CD4-positive, alpha-beta T cell treated with Interleukin-15 for 1 hour (primary cell): ENCODE measurements at regions not wholly inside any gene's neighbourhood (a gene's known extent, or its start where the extent isn't known, plus 50 kb on each side); places are given as distances from the start of the nearest gene placed in this dataset.
A peak's percentile ranks its signal among the peaks of the same experiment; 100 is the strongest.
"Not testable (repeated sequence)": the region's sequence is repeated elsewhere in the genome, so short reads cannot be mapped to it uniquely, and the experiment has no call there.

Experiments
- DNase-seq: peaks from one replicate; pipeline ENCODE4 v3.0.0-alpha.2; 2020

- DNase-seq = not testable (repeated sequence)
Observed at GRCh38 chr9:41754403-41754802, 374.8 kb downstream of the CNTNAP3B start.

- not testable (repeated sequence) for DNase-seq
Observed at GRCh38 chr9:41741897-41742296, 387.3 kb downstream of the CNTNAP3B start.

- not testable (repeated sequence) for DNase-seq
Observed at GRCh38 chr9:41741173-41741572, 388.1 kb downstream of the CNTNAP3B start.

GRCh38 chr9:41738681-41739080 lies 390.5 kb downstream of the CNTNAP3B start:
- not testable (repeated sequence) for DNase-seq

- not testable (repeated sequence) for DNase-seq
Observed at GRCh38 chr9:41699190-41699589, 430.0 kb downstream of the CNTNAP3B start.

GRCh38 chr9:41697080-41697479 lies 432.1 kb downstream of the CNTNAP3B start:
- not testable (repeated sequence) for DNase-seq

DNA sequence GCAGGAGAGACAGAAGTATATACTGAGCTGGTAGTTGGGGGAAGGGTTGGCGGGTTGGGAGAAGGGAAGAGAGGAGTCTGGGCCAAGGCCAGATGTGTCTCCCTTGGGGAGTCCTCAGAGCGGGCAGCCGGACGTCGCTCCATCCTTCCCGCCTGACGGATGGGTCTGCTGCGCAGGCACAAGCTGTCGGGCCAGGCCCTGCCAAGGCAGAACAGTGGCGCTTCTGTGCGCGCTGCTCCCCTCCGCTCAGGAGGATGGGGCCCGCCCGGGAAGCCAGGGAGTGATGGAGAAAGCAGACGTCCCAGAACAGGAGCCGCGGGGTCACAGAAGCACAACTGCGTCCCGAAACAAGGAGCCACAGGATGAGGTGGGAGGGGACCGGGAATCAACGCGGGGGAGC lies 449.9 kb downstream of the CNTNAP3B start:
- DNase-seq = not testable (repeated sequence)

- not testable (repeated sequence) for DNase-seq
Observed at GRCh38 chr9:41663497-41664036, 465.7 kb downstream of the CNTNAP3B start.

DNA sequence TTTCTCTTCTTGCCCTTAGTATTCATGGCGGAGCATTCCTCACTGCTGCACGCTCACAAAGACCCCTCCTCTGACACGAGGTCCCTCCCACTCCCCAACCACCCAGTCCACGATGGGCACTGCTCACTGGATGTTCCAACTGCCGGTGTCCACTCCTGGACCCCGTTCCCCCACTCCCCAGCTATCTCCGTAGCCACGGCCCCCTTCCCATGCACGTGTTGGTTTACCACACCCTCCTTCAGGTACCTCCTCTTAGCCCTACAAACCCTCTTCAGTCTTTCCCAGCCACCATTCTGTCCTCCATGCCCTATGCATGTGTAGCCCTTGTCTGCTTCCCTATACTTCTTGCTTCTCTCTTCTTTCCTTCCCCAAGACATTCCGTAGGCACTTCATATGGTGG lies 469.6 kb upstream of the ZNG1F start:
- DNase-seq = not testable (repeated sequence)

DNA sequence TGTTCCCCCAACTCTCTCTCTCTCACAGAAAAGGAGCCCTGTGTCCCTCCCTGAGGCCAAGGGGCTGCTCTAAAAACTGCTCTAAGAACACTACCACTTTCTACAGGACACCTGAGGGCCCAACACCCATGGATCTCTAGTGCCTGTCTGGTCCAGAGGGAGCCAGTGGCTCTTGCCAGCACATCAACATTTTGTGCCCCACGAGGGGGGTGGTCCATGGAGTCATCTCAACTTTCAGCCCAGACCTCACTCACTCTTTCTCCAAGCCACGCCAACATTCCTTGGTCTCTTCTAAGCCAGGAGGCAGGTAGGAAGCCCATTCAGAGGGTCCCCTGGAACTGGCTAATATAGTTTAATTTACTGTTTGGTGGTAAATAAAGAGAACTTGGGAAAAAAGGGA lies 469.0 kb upstream of the ZNG1F start:
- not testable (repeated sequence) for DNase-seq

GRCh38 chr9:41657141-41657540 lies 468.0 kb upstream of the ZNG1F start:
- DNase-seq = not testable (repeated sequence)

GRCh38 chr9:41655071-41655554 lies 466.0 kb upstream of the ZNG1F start:
- DNase-seq = not testable (repeated sequence)

DNA sequence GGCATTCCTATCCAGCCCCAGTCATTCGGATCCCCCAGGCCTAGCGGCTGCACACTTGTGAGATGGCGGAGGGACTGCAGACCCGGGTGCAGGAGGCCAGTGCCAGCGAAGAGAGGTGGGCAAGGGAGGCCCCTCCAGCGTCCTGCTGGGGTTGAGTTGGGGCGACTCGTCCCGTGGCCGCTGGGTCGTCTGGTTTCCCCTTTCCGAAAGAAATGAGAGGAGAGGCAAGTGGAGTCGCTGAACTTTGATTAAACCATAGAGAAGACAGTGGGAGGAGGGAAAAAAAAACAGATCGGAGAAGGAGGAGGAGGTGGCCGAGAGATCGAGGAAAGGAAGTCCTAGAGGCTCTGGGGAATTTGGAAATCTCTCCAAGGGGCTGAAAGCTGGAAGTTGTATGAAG lies 465.2 kb upstream of the ZNG1F start:
- not testable (repeated sequence) for DNase-seq

DNA sequence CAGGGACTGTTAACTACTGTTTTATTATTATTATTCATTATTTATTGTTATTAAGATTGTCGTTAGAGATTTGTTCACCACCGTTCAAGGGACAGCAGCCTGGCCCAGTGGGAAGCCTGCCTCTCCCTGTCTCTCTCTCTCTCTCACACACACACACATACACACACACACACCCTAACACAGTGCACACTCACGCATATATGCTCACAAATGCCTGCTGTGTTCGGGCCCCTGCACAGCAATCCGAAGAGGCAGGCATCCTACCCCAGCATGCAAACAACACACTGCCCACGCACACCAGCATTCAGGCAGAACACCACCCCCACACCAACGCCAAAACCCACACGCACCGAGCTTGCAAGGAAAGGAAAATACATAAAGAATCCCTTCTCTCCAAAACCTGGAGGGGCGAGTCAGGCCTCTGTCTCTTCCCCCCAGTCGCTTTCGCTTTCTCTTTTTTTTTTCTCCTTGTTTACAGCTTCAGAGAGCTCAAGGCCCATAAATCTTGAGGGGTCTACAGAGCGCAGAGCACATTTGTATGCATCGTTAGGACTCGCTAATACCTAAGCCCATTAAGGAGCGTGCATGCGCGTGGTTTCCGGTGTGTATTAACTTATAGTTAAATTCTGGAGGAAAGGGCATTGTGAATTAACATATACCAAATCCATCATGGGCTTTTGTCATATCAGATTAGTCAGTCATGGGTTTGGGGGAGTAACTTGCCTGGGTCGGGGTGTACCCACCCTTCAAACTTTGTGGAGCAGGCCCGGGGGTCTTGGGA lies 464.6 kb upstream of the ZNG1F start:
- not testable (repeated sequence) for DNase-seq

- DNase-seq = not testable (repeated sequence)
Observed at GRCh38 chr9:41652800-41653199, 463.7 kb upstream of the ZNG1F start.

- not testable (repeated sequence) for DNase-seq
Observed at GRCh38 chr9:41652100-41652713, 463.1 kb upstream of the ZNG1F start.

- not testable (repeated sequence) for DNase-seq
Observed at GRCh38 chr9:41650086-41650485, 461.0 kb upstream of the ZNG1F start.

DNA sequence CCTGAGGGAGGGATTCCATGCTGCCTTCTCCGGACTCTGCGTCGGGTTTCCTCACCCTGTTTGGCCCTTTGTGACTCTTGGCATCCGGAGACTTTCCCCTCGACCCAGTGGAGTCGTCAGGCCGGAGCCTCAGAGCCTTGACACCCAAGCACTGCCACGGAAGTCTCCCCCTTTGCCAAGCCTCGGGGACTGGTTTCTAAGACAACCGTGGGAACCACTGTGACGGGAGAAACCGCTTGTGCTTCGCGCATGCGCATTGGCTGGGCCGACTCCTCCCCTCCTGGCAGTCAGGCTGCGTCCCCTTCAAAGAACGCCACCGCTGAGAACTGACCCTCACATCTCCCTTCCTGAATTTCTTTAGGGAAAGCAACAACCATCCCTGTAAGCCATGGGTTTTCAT lies 459.4 kb upstream of the ZNG1F start:
- DNase-seq = not testable (repeated sequence)

DNA sequence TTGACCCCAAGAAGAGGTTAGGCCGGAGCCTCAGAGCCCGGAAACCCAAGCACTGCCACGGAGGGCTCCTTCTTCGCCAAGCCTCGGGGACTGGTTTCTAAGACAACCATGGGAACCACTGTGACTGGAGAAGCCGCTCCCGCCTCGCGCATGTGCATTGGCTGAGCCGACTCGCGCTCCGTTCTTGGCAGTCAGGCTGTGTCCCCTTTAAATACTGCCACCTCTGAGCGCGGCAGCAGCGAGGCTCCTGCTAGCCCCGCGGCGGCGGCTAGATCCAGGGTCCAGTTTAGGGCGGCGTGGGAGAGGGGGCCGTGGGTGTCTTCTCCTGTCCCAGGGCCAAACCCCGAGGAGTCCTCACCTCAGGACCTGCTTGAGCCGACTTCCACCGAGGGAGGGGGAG lies 457.1 kb upstream of the ZNG1F start:
- DNase-seq = not testable (repeated sequence)

GRCh38 chr9:41643571-41644279 lies 454.6 kb upstream of the ZNG1F start:
- peak; percentile 79 for DNase-seq

DNA sequence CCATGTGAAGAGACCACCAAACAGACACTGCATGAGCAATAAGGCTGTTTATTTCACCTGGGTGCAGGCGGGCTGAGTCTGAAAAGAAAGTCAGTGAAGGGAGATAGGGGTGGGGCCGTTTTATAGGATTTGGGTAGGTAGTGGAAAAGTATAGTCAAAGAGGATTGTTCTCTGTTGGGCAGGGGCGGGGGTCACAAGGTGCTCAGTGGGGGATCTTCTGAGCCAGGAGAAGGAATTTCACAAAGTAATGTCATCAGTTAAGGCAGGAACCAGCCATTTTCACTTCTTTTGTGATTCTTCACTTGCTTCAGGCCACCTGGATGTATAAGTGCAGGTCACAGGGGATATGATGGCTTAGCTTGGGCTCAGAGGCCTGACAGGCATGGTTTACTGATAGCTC lies 444.6 kb upstream of the ZNG1F start:
- DNase-seq = not testable (repeated sequence)

DNA sequence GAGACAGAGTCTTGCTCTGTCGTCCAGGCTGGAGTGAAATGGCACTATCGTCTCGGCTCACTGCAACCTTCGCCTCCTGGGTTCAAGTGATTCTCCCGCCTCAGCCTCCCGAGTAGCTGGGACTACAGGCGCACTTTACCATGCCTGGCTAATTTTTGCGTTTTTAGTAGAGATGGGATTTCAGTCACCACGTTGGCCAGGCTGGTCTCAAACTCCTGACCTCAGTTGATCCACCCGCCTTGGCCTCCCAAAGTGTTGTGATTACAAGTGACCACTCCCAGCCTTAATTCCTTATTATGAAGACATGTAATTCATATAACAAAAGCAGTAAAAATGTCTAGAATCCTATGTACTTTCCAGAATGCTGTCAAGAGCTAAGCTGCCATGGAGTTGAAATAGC lies 434.5 kb upstream of the ZNG1F start:
- DNase-seq = not testable (repeated sequence)

DNA sequence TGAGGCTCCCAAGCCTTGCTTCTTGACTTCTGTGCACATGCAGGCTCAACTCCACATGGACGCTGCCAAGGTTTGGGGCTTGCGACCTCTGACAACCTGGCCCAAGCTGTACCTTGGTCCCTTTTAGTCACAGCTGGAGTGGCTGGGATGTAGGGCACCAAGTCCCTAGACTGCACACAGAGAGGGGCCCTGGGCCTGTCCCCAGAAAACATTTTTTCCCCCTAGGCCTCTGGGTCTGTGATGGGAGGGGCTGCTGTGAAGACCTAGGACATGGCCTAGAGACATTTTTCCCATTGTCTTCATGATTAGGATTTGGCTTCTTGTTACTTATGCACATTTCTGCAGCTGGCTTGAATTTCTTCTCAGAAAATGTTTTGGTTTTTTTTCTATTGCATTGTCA lies 430.1 kb upstream of the ZNG1F start:
- not testable (repeated sequence) for DNase-seq
